Activated naive CD4-positive, alpha-beta T cell treated with anti-CD3 and anti-CD28 coated beads, Interleukin-2, amount 50 U/mL, for 24 hours (primary cell): ENCODE measurements at regions not wholly inside any gene's neighbourhood (a gene's known extent, or its start where the extent isn't known, plus 50 kb on each side); places are given as distances from the start of the nearest gene placed in this dataset.

ENCODE experiments used
- H3K27ac Mint-ChIP-seq: one replicate; pipeline ENCODE4 v1.8.0; 2021; ENCODE audit warnings: mild to moderate bottlenecking, mixed read lengths
- H3K27me3 Mint-ChIP-seq: one replicate; pipeline ENCODE4 v1.8.0; 2021; ENCODE audit warnings: mixed read lengths
- H3K36me3 Mint-ChIP-seq: one replicate; pipeline ENCODE4 v1.8.0; 2021; ENCODE audit warnings: mixed read lengths
- H3K4me1 Mint-ChIP-seq: one replicate; pipeline ENCODE4 v1.8.0; 2021; ENCODE audit warnings: mixed read lengths
- H3K4me3 Mint-ChIP-seq: one replicate; pipeline ENCODE4 v1.8.0; 2021; ENCODE audit warnings: mild to moderate bottlenecking, mixed read lengths
- H3K9me3 Mint-ChIP-seq: one replicate; pipeline ENCODE4 v1.8.0; 2021; ENCODE audit warnings: mixed read lengths

- Mint-ChIP-seq H3K27ac (no peak overlapping the region), H3K27me3 (no peaks in the 10 kb centered on the region), H3K4me3 (no peak overlapping the region), H3K4me1 (no peaks in the 10 kb centered on the region), H3K9me3 (no peaks in the 10 kb centered on the region), H3K36me3 (no peaks in the 10 kb centered on the region)
Observed at GRCh38 chr1:81330521-81330920, 470.2 kb upstream of the ADGRL2 start.

- Mint-ChIP-seq H3K36me3 (no peaks in the 10 kb centered on the region), H3K4me1 (no peaks in the 10 kb centered on the region), H3K27me3 (no peaks in the 10 kb centered on the region), H3K9me3 (no peaks in the 10 kb centered on the region), H3K4me3 (no peak overlapping the region), H3K27ac (no peak overlapping the region)
Observed at GRCh38 chr1:81330111-81330510, 470.6 kb upstream of the ADGRL2 start.

GRCh38 chr1:81329041-81329440 is 471.7 kb upstream of the ADGRL2 start:
- Mint-ChIP-seq H3K27ac (no peak overlapping the region), H3K9me3 (no peaks in the 10 kb centered on the region), H3K36me3 (no peaks in the 10 kb centered on the region), H3K27me3 (no peaks in the 10 kb centered on the region), H3K4me3 (no peak overlapping the region), H3K4me1 (no peaks in the 10 kb centered on the region)

GRCh38 chr1:81327743-81328142 is 473.0 kb upstream of the ADGRL2 start:
- Mint-ChIP-seq H3K9me3 (peaks cover 6% of the 10 kb centered on the region), H3K27ac (no peak overlapping the region), H3K36me3 (no peaks in the 10 kb centered on the region), H3K4me3 (no peak overlapping the region), H3K4me1 (no peaks in the 10 kb centered on the region), H3K27me3 (no peaks in the 10 kb centered on the region)

- no peak overlapping the region for H3K27ac Mint-ChIP-seq
- no peaks in the 10 kb centered on the region for H3K36me3 Mint-ChIP-seq
- H3K4me1 Mint-ChIP-seq = no peaks in the 10 kb centered on the region
- H3K9me3 Mint-ChIP-seq = peaks cover 6% of the 10 kb centered on the region
- H3K4me3 Mint-ChIP-seq = no peak overlapping the region
- no peaks in the 10 kb centered on the region for H3K27me3 Mint-ChIP-seq
Observed at GRCh38 chr1:81327103-81327710, 473.5 kb upstream of the ADGRL2 start.

GRCh38 chr1:81326212-81326611 is 474.5 kb upstream of the ADGRL2 start:
- H3K4me1 Mint-ChIP-seq = no peaks in the 10 kb centered on the region
- no peak overlapping the region for H3K4me3 Mint-ChIP-seq
- no peak overlapping the region for H3K27ac Mint-ChIP-seq
- no peaks in the 10 kb centered on the region for H3K27me3 Mint-ChIP-seq
- H3K9me3 Mint-ChIP-seq = peaks cover 6% of the 10 kb centered on the region
- no peaks in the 10 kb centered on the region for H3K36me3 Mint-ChIP-seq

- H3K36me3 Mint-ChIP-seq = no peaks in the 10 kb centered on the region
- no peak overlapping the region for H3K27ac Mint-ChIP-seq
- no peaks in the 10 kb centered on the region for H3K4me1 Mint-ChIP-seq
- H3K4me3 Mint-ChIP-seq = no peak overlapping the region
- H3K27me3 Mint-ChIP-seq = no peaks in the 10 kb centered on the region
- peaks cover 6% of the 10 kb centered on the region for H3K9me3 Mint-ChIP-seq
Observed at GRCh38 chr1:81325397-81325796, 475.3 kb upstream of the ADGRL2 start.

- peaks cover 6% of the 10 kb centered on the region for H3K9me3 Mint-ChIP-seq
- H3K4me3 Mint-ChIP-seq = no peak overlapping the region
- no peak overlapping the region for H3K27ac Mint-ChIP-seq
- no peaks in the 10 kb centered on the region for H3K4me1 Mint-ChIP-seq
- H3K27me3 Mint-ChIP-seq = no peaks in the 10 kb centered on the region
- H3K36me3 Mint-ChIP-seq = no peaks in the 10 kb centered on the region
Observed at GRCh38 chr1:81323862-81324261, 476.9 kb upstream of the ADGRL2 start.

- H3K9me3 Mint-ChIP-seq = no peaks in the 10 kb centered on the region
- no peaks in the 10 kb centered on the region for H3K4me1 Mint-ChIP-seq
- H3K27ac Mint-ChIP-seq = no peak overlapping the region
- no peaks in the 10 kb centered on the region for H3K27me3 Mint-ChIP-seq
- H3K36me3 Mint-ChIP-seq = no peaks in the 10 kb centered on the region
- no peak overlapping the region for H3K4me3 Mint-ChIP-seq
Observed at GRCh38 chr1:81317191-81317590, 483.5 kb upstream of the ADGRL2 start.

GRCh38 chr1:81314513-81315233 is 486.1 kb upstream of the ADGRL2 start:
- Mint-ChIP-seq H3K4me3 (no peak overlapping the region), H3K36me3 (no peaks in the 10 kb centered on the region), H3K27ac (no peak overlapping the region), H3K27me3 (no peaks in the 10 kb centered on the region), H3K4me1 (no peaks in the 10 kb centered on the region), H3K9me3 (no peaks in the 10 kb centered on the region)

GRCh38 chr1:81313289-81313688 is 487.4 kb upstream of the ADGRL2 start:
- no peaks in the 10 kb centered on the region for H3K4me1 Mint-ChIP-seq
- no peaks in the 10 kb centered on the region for H3K36me3 Mint-ChIP-seq
- no peak overlapping the region for H3K27ac Mint-ChIP-seq
- H3K4me3 Mint-ChIP-seq = no peak overlapping the region
- no peaks in the 10 kb centered on the region for H3K27me3 Mint-ChIP-seq
- no peaks in the 10 kb centered on the region for H3K9me3 Mint-ChIP-seq

GRCh38 chr1:81312272-81312754 is 488.4 kb upstream of the ADGRL2 start:
- Mint-ChIP-seq H3K27me3 (no peaks in the 10 kb centered on the region), H3K4me1 (no peaks in the 10 kb centered on the region), H3K27ac (no peak overlapping the region), H3K9me3 (no peaks in the 10 kb centered on the region), H3K4me3 (no peak overlapping the region), H3K36me3 (no peaks in the 10 kb centered on the region)

- no peak overlapping the region for H3K4me3 Mint-ChIP-seq
- H3K27me3 Mint-ChIP-seq = no peaks in the 10 kb centered on the region
- no peak overlapping the region for H3K27ac Mint-ChIP-seq
- H3K36me3 Mint-ChIP-seq = no peaks in the 10 kb centered on the region
- no peaks in the 10 kb centered on the region for H3K9me3 Mint-ChIP-seq
- no peaks in the 10 kb centered on the region for H3K4me1 Mint-ChIP-seq
Observed at GRCh38 chr1:81310250-81310649, 490.5 kb upstream of the ADGRL2 start.

GRCh38 chr1:81308191-81308590 is 492.5 kb upstream of the ADGRL2 start:
- no peaks in the 10 kb centered on the region for H3K9me3 Mint-ChIP-seq
- H3K4me3 Mint-ChIP-seq = no peak overlapping the region

GRCh38 chr1:81307786-81308185 is 492.9 kb upstream of the ADGRL2 start:
- Mint-ChIP-seq H3K4me3 (no peak overlapping the region), H3K9me3 (no peaks in the 10 kb centered on the region), H3K4me1 (no peaks in the 10 kb centered on the region), H3K36me3 (no peaks in the 10 kb centered on the region), H3K27me3 (no peaks in the 10 kb centered on the region), H3K27ac (no peak overlapping the region)

More at GRCh38 chr1:81308191-81308590, 492.5 kb upstream of the ADGRL2 start:
- no peaks in the 10 kb centered on the region for H3K27me3 Mint-ChIP-seq
- no peaks in the 10 kb centered on the region for H3K4me1 Mint-ChIP-seq
- H3K27ac Mint-ChIP-seq = no peak overlapping the region
- no peaks in the 10 kb centered on the region for H3K36me3 Mint-ChIP-seq

- Mint-ChIP-seq H3K9me3 (no peaks in the 10 kb centered on the region), H3K4me1 (no peaks in the 10 kb centered on the region), H3K27me3 (no peaks in the 10 kb centered on the region), H3K27ac (no peak overlapping the region), H3K4me3 (no peak overlapping the region), H3K36me3 (no peaks in the 10 kb centered on the region)
Observed at GRCh38 chr1:81305997-81306452, 494.7 kb upstream of the ADGRL2 start.
